PC-3 (cell line): ENCODE measurements at regions not wholly inside any gene's neighbourhood (a gene's known extent, or its start where the extent isn't known, plus 50 kb on each side); places are given as distances from the start of the nearest gene placed in this dataset.

ENCODE experiments used
- ATAC-seq: fragments of 200-7000 bp; cut with Tn5 transposase; 2 replicates; pipeline ENCODE4 v1.9.1; 2020; ENCODE audit warnings: mild to moderate bottlenecking, moderate library complexity
- BruUV-seq: library from RNA; stranded (reverse); fragments of 400-500 nt; replicated peaks from 2 replicates; lab custom pipeline; 2021; lab: Mats Ljungman, UMichigan
- CTCF ChIA-PET: fragments of 300-600 bp; sonication (Branson Sonifier 250); formaldehyde crosslinking; loops from one replicate; lab custom pipeline; 2022; ENCODE audit warnings: antibody characterized with exemption; lab: Charles Lee
- POLR2A ChIA-PET: fragments of 300-600 bp; sonication (Branson Sonifier 250); formaldehyde crosslinking; loops from one replicate; lab custom pipeline; 2022; ENCODE audit warnings: antibody characterized with exemption; ENCODE audit not compliant: unreplicated experiment; lab: Charles Lee
- DNase-seq: peaks from one replicate; pipeline ENCODE4 v3.0.0-alpha.2; 2015
- H2AFZ ChIP-seq: fragments of 300-600 bp; sonication (generic); 2 replicates; pipeline ENCODE4 v1.6.0; 2016; ENCODE audit warnings: antibody characterized with exemption, low read length
- H3F3A ChIP-seq: fragments of 300-600 bp; sonication (generic); one replicate; pipeline ENCODE4 v1.6.0; 2017; ENCODE audit warnings: antibody characterized with exemption, low read length, control low read depth, mild to moderate bottlenecking; ENCODE audit not compliant: unreplicated experiment
- H3K27ac ChIP-seq: fragments of 300-600 bp; sonication (generic); 2 replicates; pipeline ENCODE4 v1.5.1; 2016; ENCODE audit warnings: mild to moderate bottlenecking, low read length
- H3K27me3 ChIP-seq: fragments of 300-600 bp; sonication (generic); 2 replicates; pipeline ENCODE4 v1.6.1; 2016; ENCODE audit warnings: low read length, mixed read lengths
- H3K36me3 ChIP-seq: fragments of 300-600 bp; sonication (generic); 2 replicates; pipeline ENCODE4 v1.6.1; 2016; ENCODE audit warnings: low read depth, mixed run types, low read length, mixed read lengths
- H3K4me1 ChIP-seq: fragments of 300-600 bp; sonication (generic); 2 replicates; pipeline ENCODE4 v1.5.1; 2016; ENCODE audit warnings: low read length; ENCODE audit not compliant: insufficient read depth
- H3K4me2 ChIP-seq: fragments of 300-600 bp; sonication (generic); 2 replicates; pipeline ENCODE4 v1.6.0; 2016; ENCODE audit warnings: low read length
- H3K4me3 ChIP-seq: fragments of 300-600 bp; sonication (generic); 2 replicates; pipeline ENCODE4 v1.5.1; 2016; ENCODE audit warnings: mild to moderate bottlenecking, low read length, mixed read lengths
- H3K79me2 ChIP-seq: fragments of 300-600 bp; sonication (generic); 2 replicates; pipeline ENCODE4 v1.6.1; 2017; ENCODE audit warnings: low read length, mixed read lengths
- H3K9ac ChIP-seq: fragments of 300-600 bp; sonication (generic); 2 replicates; pipeline ENCODE4 v1.6.0; 2016; ENCODE audit warnings: mild to moderate bottlenecking, low read length
- H3K9me2 ChIP-seq: fragments of 300-600 bp; sonication (generic); replicated peaks from 2 replicates; pipeline ENCODE4 v1.6.1; 2016; ENCODE audit warnings: mixed run types, low read length, mixed read lengths
- H3K9me3 ChIP-seq: fragments of 300-600 bp; sonication (generic); 2 replicates; pipeline ENCODE4 v1.6.1; 2016; ENCODE audit warnings: low read length, mixed read lengths
- H4K20me1 ChIP-seq: fragments of 300-600 bp; sonication (generic); 2 replicates; pipeline ENCODE4 v1.6.1; 2016; ENCODE audit warnings: low read length, mixed read lengths
- CTCF ChIP-seq: fragments of 300-600 bp; sonication (generic); conservative IDR thresholded peaks from 2 replicates; pipeline ENCODE4 v1.5.1; 2017; ENCODE audit warnings: antibody characterized with exemption, low read depth, mild to moderate bottlenecking, low read length
- EZH2 ChIP-seq: fragments of 300-600 bp; sonication (generic); IDR thresholded peaks from one replicate; pipeline ENCODE4 v1.6.1; 2017; ENCODE audit warnings: antibody characterized with exemption, mild to moderate bottlenecking, low read length; ENCODE audit not compliant: unreplicated experiment
- EZH2phosphoT487 ChIP-seq: fragments of 300-600 bp; sonication (generic); IDR thresholded peaks from 2 replicates; pipeline ENCODE4 v1.6.1; 2018; ENCODE audit warnings: mild to moderate bottlenecking, antibody characterized with exemption, low read length, borderline replicate concordance
- intact Hi-C: fragments of 100-400 bp; cut with micrococcal nuclease; formaldehyde crosslinking; loops from 2 replicates; pipeline ENCODE4 v1.9.0; 2023

- H3K9me3 ChIP-seq: no peaks in the 10 kb centered on the region
- H3F3A ChIP-seq: no peaks in the 10 kb centered on the region
- no peaks in the 10 kb centered on the region for H3K79me2 ChIP-seq
- H2AFZ ChIP-seq: no peak overlapping the region
- BruUV-seq: no TSS peak
- ATAC-seq (no peak), DNase-seq (no peak)
- no peak overlapping the region for H3K4me3 ChIP-seq
- H3K27me3 ChIP-seq: no peaks in the 10 kb centered on the region
- H3K9me2 ChIP-seq: no peaks in the 10 kb centered on the region
- intact Hi-C loops: no loop called here
- ChIA-PET POLR2A (no interaction called here), CTCF (no interaction called here)
- no peak overlapping the region for H3K27ac ChIP-seq
- H4K20me1 ChIP-seq: no peaks in the 10 kb centered on the region
- H3K9ac ChIP-seq: no peak overlapping the region
- H3K4me1 ChIP-seq: no peaks in the 10 kb centered on the region
- no peak overlapping the region for H3K4me2 ChIP-seq
- H3K36me3 ChIP-seq: no peaks in the 10 kb centered on the region
- TF ChIP-seq CTCF (no peak), EZH2 (no peak), EZH2phosphoT487 (no peak)
These were observed 150.5 kb upstream of the XPO1 start for GRCh38 chr2:61688369-61689334.

- no peak for ATAC-seq
- H3K9me2 ChIP-seq: no peaks in the 10 kb centered on the region
These were observed 140.9 kb upstream of the XPO1 start for GRCh38 chr2:61679096-61679495.

More at GRCh38 chr2:61679096-61679495, 140.9 kb upstream of the XPO1 start:
- no peaks in the 10 kb centered on the region for H3K4me1 ChIP-seq
- H3K79me2 ChIP-seq: no peaks in the 10 kb centered on the region
- no TSS peak for BruUV-seq
- peaks cover 3% of the 10 kb centered on the region; the same call in 1 of the 2 replicates for H3K36me3 ChIP-seq
- TF ChIP-seq EZH2: no peak
- no peak for TF ChIP-seq CTCF
- no peak for TF ChIP-seq EZH2phosphoT487
- peaks cover 18% of the 10 kb centered on the region for H3K9me3 ChIP-seq
- intact Hi-C loops: loop anchor here (10.0 kb wide), 1 partner anchor 86 kb away; no protein-coding TSS in a partner anchor
- H3F3A ChIP-seq: no peaks in the 10 kb centered on the region
- no peak overlapping the region for H3K4me2 ChIP-seq
- H3K27me3 ChIP-seq: no peaks in the 10 kb centered on the region
- POLR2A ChIA-PET: no interaction called here
- H3K4me3 ChIP-seq: no peak overlapping the region
- CTCF ChIA-PET: no interaction called here
- no peak overlapping the region for H2AFZ ChIP-seq
- no peaks in the 10 kb centered on the region for H4K20me1 ChIP-seq
- H3K27ac ChIP-seq: no peak overlapping the region
- DNase-seq: no peak
- H3K9ac ChIP-seq: no peak overlapping the region
